ENCODE measurements at regions not wholly inside any gene's neighbourhood (a gene's known extent, or its start where the extent isn't known, plus 50 kb on each side); places are given as distances from the start of the nearest gene placed in this dataset.

DNA sequence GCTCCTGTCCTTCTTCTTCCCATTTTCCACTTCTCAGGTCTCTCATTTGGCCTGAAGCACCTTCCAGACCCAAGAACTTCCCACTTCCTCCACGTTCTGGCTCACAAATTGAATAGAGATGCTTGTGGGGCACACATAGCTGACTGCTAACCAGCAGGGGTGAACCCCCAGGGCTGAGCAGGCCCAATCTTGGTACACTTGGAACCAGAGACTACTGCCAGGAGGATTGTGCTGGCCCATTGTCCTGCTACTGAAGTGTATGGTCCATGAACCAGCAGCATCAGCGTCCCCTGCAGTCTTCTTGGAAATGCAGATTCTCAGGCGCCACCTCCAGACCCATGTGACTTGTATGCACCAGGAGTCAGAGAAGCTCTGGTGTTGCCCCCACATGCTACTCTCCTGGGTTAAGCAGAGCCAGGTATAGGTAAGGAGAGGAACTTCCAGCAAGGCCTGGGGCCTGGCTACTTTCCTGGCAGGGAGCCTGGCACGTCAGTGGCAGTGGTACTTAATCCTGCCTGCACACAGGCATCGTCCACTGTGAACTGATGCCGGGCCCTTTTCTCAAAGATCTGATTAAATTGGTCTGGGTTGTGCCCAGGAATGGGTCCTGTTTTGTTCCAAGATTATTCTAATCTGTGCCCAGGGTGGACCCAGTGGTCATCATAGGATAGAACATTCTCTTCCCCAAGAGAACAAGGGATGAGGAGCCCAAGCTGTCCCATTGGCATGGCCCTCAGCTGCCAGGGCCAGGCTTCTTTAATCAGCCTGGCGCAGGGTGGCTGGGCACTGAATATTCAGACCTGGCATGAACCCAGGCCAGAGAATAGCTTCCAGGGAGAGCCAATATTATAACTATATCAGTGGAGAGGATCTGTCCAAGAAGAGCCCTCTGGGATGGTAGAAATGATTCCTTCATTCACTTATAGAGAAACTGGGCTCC, 248.7 kb downstream of the SOX11 start:
- TF ChIP-seq, protein P1, sequence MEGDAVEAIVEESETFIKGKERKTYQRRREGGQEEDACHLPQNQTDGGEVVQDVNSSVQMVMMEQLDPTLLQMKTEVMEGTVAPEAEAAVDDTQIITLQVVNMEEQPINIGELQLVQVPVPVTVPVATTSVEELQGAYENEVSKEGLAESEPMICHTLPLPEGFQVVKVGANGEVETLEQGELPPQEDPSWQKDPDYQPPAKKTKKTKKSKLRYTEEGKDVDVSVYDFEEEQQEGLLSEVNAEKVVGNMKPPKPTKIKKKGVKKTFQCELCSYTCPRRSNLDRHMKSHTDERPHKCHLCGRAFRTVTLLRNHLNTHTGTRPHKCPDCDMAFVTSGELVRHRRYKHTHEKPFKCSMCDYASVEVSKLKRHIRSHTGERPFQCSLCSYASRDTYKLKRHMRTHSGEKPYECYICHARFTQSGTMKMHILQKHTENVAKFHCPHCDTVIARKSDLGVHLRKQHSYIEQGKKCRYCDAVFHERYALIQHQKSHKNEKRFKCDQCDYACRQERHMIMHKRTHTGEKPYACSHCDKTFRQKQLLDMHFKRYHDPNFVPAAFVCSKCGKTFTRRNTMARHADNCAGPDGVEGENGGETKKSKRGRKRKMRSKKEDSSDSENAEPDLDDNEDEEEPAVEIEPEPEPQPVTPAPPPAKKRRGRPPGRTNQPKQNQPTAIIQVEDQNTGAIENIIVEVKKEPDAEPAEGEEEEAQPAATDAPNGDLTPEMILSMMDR (IDR thresholded peaks at IDR 0.05) = no peak
- no peak for TF ChIP-seq EZH2 (IDR thresholded peaks at IDR 0.05)

Data from neural progenitor cell (in vitro differentiated cells).